Iris pigment epithelial cell (primary cell): ENCODE measurements at regions not wholly inside any gene's neighbourhood (a gene's known extent, or its start where the extent isn't known, plus 50 kb on each side); places are given as distances from the start of the nearest gene placed in this dataset.
A peak's percentile ranks its signal among the peaks of the same experiment; 100 is the strongest.

Source experiments
- DNase-seq: peaks from one replicate; pipeline ENCODE4 v3.0.0-alpha.2; 2011; ENCODE audit warnings: low read depth

- no peak for DNase-seq
These were observed 126.3 kb upstream of the JUN start for GRCh38 chr1:58909914-58910681.

GRCh38 chr1:58911841-58912499 is 128.1 kb upstream of the JUN start:
- DNase-seq, result no peak

GRCh38 chr1:58914925-58915324 is 131.1 kb upstream of the JUN start:
- no peak for DNase-seq

GRCh38 chr1:58917436-58917835 is 133.6 kb upstream of the JUN start:
- no peak for DNase-seq

GRCh38 chr1:58919226-58919958 is 135.5 kb upstream of the JUN start:
- DNase-seq, result no peak

- DNase-seq, result no peak
These were observed 136.1 kb upstream of the JUN start for GRCh38 chr1:58919959-58920321.

- no peak for DNase-seq
These were observed 137.5 kb upstream of the JUN start for GRCh38 chr1:58921342-58921741.

- DNase-seq, result no peak
These were observed 137.9 kb upstream of the JUN start for GRCh38 chr1:58921751-58922150.

GRCh38 chr1:58922302-58923089 is 138.6 kb upstream of the JUN start:
- DNase-seq, result peak; percentile 65

GRCh38 chr1:58923090-58923470 is 139.2 kb upstream of the JUN start:
- no peak for DNase-seq

- DNase-seq, result no peak
These were observed 140.2 kb upstream of the JUN start for GRCh38 chr1:58924016-58924565.

- DNase-seq, result no peak
These were observed 141.0 kb upstream of the JUN start for GRCh38 chr1:58924821-58925220.

- no peak for DNase-seq
These were observed 141.4 kb upstream of the JUN start for GRCh38 chr1:58925247-58925646.

GRCh38 chr1:58926152-58926551 is 142.3 kb upstream of the JUN start:
- no peak for DNase-seq

GRCh38 chr1:58927041-58927721 is 143.3 kb upstream of the JUN start:
- no peak for DNase-seq

- no peak for DNase-seq
These were observed 143.9 kb upstream of the JUN start for GRCh38 chr1:58927722-58928085.

GRCh38 chr1:58928514-58928913 is 144.7 kb upstream of the JUN start:
- DNase-seq, result no peak

- DNase-seq, result peak; percentile 56
These were observed 146.0 kb upstream of the JUN start for GRCh38 chr1:58929671-58930325.

GRCh38 chr1:58931024-58931423 is 147.2 kb upstream of the JUN start:
- no peak for DNase-seq

GRCh38 chr1:58931756-58932155 is 147.9 kb upstream of the JUN start:
- no peak for DNase-seq
